HG03159 (cell line): ENCODE measurements at regions not wholly inside any gene's neighbourhood (a gene's known extent, or its start where the extent isn't known, plus 50 kb on each side); places are given as distances from the start of the nearest gene placed in this dataset.

ENCODE experiments used
- ATAC-seq: cut with Tn5 transposase; IDR thresholded peaks from one replicate; pipeline ENCODE4 v1.9.1; 2021; ENCODE audit warnings: mild to moderate bottlenecking, moderate library complexity; ENCODE audit not compliant: unreplicated experiment

- ATAC-seq: no peak
These were observed 572.9 kb upstream of the CDH6 start for GRCh38 chr5:30620481-30621085.

- no peak for ATAC-seq
These were observed 585.0 kb upstream of the CDH6 start for GRCh38 chr5:30608501-30608900.

DNA sequence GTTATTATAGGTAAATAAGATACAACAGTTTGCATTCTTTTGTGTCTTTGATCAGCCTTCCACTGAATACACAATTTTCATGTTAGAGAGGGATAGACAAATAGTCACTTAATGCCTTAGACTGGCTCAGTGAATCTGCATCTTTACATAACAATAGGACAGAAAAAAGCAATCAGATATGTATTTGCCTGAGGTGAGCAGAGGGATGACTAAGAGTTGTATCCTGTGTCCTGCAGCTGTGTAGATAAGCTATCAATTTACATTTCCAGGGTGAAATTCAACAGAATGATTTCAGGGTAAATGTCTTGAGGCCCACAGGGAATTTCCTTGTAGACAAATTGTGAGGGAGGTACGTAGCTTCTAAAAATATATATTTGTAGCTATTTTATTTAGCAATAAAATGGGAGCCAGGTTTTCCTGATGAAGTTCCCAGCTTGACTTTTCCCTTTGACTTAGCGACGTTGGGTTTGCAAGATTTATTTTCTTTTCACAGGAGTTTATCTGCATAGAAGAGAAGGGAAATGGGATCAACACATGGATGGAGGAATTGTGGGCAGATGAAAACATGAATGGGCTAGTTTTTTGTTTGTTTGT lies 586.1 kb upstream of the CDH6 start:
- ATAC-seq: no peak

GRCh38 chr5:30605693-30606268 lies 587.7 kb upstream of the CDH6 start:
- no peak for ATAC-seq

GRCh38 chr5:30604648-30605262 lies 588.7 kb upstream of the CDH6 start:
- ATAC-seq: no peak

DNA sequence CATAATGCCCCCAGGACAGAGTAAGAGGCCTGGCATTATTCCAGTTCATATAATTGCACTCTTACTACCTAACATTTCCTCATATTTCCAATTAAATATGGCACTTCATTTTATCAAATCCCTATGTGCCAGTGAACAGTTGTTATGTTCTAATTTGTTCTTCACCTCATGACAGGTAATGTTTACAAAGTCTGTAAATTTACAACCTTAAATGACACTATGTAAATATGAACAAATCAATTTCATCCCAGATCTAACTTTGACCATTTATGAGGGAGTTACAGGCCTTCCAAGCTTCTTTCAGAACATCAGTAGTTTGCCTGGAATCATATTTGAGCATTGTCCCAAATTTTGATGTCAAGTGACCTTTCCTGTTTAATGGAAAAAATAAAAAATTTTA lies 592.6 kb upstream of the CDH6 start:
- ATAC-seq: no peak

DNA sequence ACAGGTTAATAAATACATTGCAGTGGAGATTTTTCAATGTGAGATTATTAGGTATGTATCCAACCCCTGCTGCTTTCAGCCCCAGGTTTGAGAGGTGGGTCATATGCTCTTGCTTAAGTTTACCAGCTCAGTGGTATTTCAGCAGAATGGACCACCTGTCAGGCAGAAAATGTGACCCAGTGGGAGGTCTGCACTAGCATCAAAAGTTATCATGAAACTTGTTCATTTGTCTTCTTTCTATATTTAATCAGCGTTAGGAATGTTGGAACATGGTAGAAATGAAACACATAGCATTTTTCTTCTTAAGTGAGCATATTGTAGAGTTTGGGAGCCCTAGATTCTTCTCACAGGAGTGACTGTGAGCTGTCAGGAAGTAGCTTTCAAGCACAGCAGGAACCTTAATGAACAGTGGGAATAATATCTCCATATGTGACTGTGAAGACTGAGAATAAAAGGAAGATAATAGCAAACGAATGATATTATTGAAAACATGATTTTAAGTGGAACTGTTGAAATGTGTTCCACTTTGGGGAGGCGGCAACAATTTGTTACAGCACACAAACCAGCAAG lies 596.9 kb upstream of the CDH6 start:
- no peak for ATAC-seq

GRCh38 chr5:30594331-30594730 lies 599.2 kb upstream of the CDH6 start:
- ATAC-seq: no peak

GRCh38 chr5:30592833-30593232 lies 600.7 kb upstream of the CDH6 start:
- ATAC-seq: no peak

DNA sequence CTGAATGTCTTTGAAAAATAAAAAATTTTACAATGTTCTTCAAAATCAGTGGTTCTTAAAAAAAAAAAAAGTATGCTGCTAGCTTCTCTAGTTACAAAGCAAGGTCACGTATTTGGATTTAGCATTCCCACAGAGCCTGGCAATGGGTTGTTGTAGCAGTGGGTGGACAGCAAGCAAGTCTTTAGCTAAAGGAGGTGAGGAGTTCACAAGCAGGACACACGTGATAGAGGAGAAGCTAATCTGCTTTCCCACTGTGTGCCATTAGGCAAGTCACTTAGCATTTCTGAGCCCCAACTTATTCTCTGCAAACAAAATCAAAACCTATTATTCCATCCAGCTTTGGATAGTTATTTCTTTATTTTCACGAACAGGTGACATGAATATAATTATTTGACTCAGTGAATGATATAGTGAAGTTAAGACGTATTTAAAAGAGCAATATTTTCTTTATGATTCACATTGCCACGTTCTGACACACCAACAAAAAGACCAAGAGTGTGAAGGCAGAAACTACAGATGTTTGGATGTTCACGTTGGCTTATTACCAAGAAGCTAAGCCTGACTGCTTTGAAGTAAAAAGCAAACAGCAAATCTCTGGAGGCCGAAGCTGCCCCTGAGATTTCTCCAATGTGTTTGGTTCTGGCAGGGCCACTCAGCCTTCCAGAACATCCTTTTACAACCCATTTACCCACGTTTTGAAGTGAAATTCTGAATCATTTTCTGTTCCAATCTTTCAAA lies 612.1 kb upstream of the CDH6 start:
- no peak for ATAC-seq

DNA sequence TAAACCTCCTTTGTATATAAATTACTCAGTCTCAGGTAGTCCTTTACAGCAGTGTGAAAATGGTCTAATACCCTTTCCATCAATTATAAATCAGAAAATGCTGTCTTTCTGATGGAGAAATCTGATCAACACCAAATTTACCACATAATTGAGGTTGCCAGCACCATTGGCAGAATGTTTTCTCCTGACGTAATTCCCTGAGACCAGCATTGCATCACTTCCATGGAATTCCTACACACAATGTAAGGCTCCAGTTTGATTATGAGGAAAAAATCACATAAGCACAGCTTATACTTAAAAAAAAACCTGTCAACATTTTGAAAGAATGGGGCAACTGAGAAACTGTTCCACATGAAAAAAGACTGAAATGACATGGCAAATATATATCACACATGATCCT lies 618.7 kb upstream of the CDH6 start:
- ATAC-seq: no peak

DNA sequence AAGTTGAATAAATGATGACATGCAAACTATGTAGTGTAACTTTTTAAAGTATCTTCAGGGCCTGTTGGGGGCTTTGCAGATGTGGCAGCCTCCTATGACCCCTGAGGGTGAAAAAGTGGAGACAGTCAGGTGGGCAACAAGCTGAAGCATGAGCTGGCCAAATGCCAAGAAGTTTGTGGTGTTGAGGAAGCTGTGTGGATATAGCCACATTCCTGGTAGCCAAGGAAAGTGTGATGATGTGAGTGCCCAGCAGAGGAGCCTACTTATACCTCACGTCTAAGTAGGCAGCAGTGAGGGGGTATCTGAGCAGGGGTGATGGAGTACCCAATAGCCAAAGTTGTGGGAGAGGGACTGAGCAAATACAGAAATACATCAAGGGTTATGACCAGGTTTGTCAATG lies 621.2 kb upstream of the CDH6 start:
- ATAC-seq: no peak

GRCh38 chr5:30561771-30562170 lies 631.7 kb upstream of the CDH6 start:
- ATAC-seq: no peak

DNA sequence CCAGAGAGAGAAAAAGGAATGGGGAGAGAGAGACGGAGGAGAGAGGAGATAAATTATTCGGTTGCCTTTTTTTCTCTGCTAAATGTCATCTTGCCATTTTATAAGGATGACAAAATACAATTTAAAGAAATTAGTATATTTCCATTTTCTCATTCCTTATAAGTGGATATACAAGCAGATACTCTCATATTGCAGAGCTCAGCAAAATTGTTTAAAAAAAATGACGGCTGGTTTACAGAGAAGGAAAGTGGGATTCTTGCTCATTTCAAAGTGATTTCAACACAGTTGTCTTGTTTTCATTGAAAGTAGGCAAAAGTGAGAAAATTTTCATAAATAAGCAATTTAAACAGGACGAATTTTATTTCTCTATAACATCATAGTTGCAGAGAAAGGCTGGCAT lies 641.9 kb upstream of the CDH6 start:
- no peak for ATAC-seq

DNA sequence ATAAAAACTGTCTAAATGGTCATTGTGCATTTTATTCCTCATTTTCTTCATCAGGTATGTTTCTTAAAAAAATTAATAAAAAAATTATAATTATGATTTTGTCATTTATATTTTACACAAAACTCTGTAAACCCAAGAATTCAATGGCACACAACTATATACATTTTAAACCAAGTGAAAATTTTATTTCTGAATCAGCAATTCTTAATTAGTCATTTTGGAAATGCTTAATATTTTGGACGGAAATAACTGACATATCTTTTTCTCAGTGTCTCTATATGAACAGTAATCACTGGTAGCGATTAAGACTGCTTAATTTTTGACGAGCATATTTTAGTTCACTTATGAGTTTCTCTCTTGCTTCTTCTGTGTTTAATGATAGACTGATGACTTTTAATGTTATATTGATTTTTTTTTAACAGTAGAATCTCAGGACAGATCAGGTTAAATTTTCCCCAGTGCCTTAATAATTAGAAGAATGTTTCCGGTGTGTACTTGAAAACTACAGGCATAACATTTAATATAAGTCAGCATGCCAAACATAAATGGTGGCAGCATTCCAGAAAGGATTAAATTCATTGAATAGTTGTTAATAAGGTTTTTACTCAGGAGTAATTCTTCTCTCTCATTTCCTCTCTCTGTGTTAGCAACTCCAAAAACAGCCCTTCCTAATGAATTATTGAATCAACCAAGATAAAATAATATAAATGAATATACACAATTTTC lies 644.7 kb upstream of the CDH6 start:
- ATAC-seq: no peak

GRCh38 chr5:30540150-30540549 lies 653.3 kb upstream of the CDH6 start:
- ATAC-seq: no peak

GRCh38 chr5:30539004-30539634 lies 654.4 kb upstream of the CDH6 start:
- no peak for ATAC-seq

GRCh38 chr5:30525353-30525752 lies 668.1 kb upstream of the CDH6 start:
- no peak for ATAC-seq

DNA sequence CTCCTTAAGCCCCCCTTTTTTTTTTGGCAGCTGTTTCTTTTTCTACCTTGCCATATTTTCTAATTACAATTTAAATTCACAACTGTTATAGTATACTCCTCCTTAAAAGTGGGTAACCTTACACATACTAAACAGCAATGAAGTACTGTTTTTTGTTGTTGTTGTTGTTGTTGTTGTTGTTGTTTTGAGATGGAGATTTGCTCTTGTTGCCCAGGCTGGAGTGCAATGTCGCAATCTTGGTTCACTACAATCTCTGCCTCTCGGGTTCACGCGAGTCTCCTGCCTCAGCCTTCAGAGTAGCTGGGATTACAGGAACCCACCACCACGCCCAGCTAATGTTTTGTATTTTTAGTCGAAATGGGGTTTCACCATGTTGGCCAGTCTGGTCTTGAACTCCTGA lies 669.1 kb upstream of the CDH6 start:
- no peak for ATAC-seq

GRCh38 chr5:30523061-30523460 lies 670.4 kb upstream of the CDH6 start:
- no peak for ATAC-seq
